DND-41 (cell line): ENCODE measurements at regions not wholly inside any gene's neighbourhood (a gene's known extent, or its start where the extent isn't known, plus 50 kb on each side); places are given as distances from the start of the nearest gene placed in this dataset.
A peak's percentile ranks its signal among the peaks of the same experiment; 100 is the strongest.

Source experiments
- ATAC-seq: fragments of 200-7000 bp; cut with Tn5 transposase; 3 replicates; pipeline ENCODE4 v1.9.1; 2021; ENCODE audit warnings: low read depth; ENCODE audit not compliant: insufficient read depth
- DNase-seq: peaks from one replicate; pipeline ENCODE4 v3.0.0-alpha.2; 2020
- H2AFZ ChIP-seq: 2 replicates; pipeline ENCODE4 v1.6.0; 2012; ENCODE audit warnings: low read depth, low read length
- H3K27ac ChIP-seq: 2 replicates; pipeline ENCODE4 v1.5.1; 2012; ENCODE audit warnings: low read length, inconsistent platforms
- H3K27me3 ChIP-seq: fragments of 200-600 bp; sonication (generic); 2 replicates; pipeline ENCODE4 v1.6.0; 2012; ENCODE audit warnings: low read length, mild to moderate bottlenecking, inconsistent platforms; ENCODE audit not compliant: insufficient read depth, poor library complexity
- H3K36me3 ChIP-seq: 2 replicates; pipeline ENCODE4 v1.5.1; 2012; ENCODE audit warnings: low read length, inconsistent platforms; ENCODE audit not compliant: insufficient read depth
- H3K4me1 ChIP-seq: 2 replicates; pipeline ENCODE4 v1.5.1; 2012; ENCODE audit warnings: mild to moderate bottlenecking, low read length; ENCODE audit not compliant: insufficient read depth
- H3K4me2 ChIP-seq: 2 replicates; pipeline ENCODE4 v1.6.0; 2012; ENCODE audit warnings: mild to moderate bottlenecking, moderate library complexity, low read length, inconsistent platforms; ENCODE audit not compliant: insufficient read depth
- H3K4me3 ChIP-seq, 2 experiments: fragments of 200-600 bp in 1 of 2; shearing (Covaris generic) in 1 of 2; 2 replicates each; pipeline ENCODE4 v1.5.1; 2012 to 2016; ENCODE audit warnings: inconsistent platforms in 2 of 2, low read length in 2 of 2, mild to moderate bottlenecking in 2 of 2, low read depth in 1 of 2, moderate library complexity in 1 of 2
- H3K79me2 ChIP-seq: 2 replicates; pipeline ENCODE4 v1.6.0; 2012; ENCODE audit warnings: low read length, inconsistent platforms; ENCODE audit not compliant: insufficient read depth
- H3K9ac ChIP-seq: 2 replicates; pipeline ENCODE4 v1.6.0; 2012; ENCODE audit warnings: low read depth, mild to moderate bottlenecking, inconsistent platforms, low read length, moderate library complexity
- H3K9me3 ChIP-seq: 2 replicates; pipeline ENCODE4 v1.5.1; 2012; ENCODE audit warnings: low read length, moderate library complexity, mild to moderate bottlenecking, inconsistent platforms; ENCODE audit not compliant: insufficient read depth, severe bottlenecking
- H4K20me1 ChIP-seq: 2 replicates; pipeline ENCODE4 v1.6.0; 2012; ENCODE audit warnings: low read length; ENCODE audit not compliant: insufficient read depth
- EZH2 ChIP-seq: IDR thresholded peaks from 3 replicates; pipeline ENCODE4 v1.6.1; 2012; ENCODE audit warnings: borderline replicate concordance, low read depth, mild to moderate bottlenecking, moderate library complexity, low read length, inconsistent platforms; ENCODE audit not compliant: severe bottlenecking
- TF ChIP-seq, protein P1 (sequence below): IDR thresholded peaks from 2 replicates; pipeline ENCODE4 v1.5.1; 2012; ENCODE audit warnings: borderline replicate concordance, low read length, moderate library complexity, mild to moderate bottlenecking; ENCODE audit not compliant: poor library complexity, severe bottlenecking; ENCODE audit errors: extremely low read depth

DNA sequence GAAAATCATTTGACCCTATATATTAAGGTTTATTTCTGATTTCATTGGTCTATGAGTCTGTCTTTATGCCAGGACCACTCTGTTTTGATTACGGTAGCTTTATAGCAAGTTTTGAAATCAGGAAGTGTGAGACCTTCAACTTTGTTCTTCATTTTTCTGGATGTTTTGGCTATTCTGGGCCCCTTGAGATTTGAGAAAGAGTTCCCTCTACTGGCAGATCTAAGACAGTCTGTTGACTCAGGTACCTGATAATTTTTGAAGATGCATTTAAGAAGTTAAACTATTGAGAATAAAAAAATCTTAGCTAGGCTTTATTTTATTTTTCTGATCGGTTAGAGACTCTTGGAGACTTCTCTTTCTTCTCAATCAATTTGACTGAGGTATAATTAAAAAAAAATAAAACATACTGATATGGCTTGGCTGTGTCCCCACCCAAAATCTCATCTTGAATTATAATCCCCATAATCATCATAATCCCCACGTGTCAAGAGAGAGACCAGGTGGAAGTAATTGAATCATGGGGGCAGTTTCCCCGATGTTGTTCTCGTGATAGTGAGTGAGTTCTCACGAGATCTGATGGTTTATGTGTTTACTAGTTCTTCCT, 209.2 kb downstream of the SNX10 start:
- Histone ChIP-seq H3K4me3 (no peak overlapping the region), H4K20me1 (no peaks in the 10 kb centered on the region), H3K79me2 (no peaks in the 10 kb centered on the region), H3K4me1 (no peaks in the 10 kb centered on the region), H3K4me2 (no peak overlapping the region), H3K9me3 (no peaks in the 10 kb centered on the region), H3K36me3 (no peaks in the 10 kb centered on the region), H3K27me3 (peaks cover 3% of the 10 kb centered on the region), H3K27ac (no peak overlapping the region), H2AFZ (no peak overlapping the region), H3K9ac (no peak overlapping the region)
- DNase-seq = no peak
- peak; percentile 71; the same call in 1 of the 3 replicates for ATAC-seq
- no peak for TF ChIP-seq EZH2
- TF ChIP-seq, protein P1, sequence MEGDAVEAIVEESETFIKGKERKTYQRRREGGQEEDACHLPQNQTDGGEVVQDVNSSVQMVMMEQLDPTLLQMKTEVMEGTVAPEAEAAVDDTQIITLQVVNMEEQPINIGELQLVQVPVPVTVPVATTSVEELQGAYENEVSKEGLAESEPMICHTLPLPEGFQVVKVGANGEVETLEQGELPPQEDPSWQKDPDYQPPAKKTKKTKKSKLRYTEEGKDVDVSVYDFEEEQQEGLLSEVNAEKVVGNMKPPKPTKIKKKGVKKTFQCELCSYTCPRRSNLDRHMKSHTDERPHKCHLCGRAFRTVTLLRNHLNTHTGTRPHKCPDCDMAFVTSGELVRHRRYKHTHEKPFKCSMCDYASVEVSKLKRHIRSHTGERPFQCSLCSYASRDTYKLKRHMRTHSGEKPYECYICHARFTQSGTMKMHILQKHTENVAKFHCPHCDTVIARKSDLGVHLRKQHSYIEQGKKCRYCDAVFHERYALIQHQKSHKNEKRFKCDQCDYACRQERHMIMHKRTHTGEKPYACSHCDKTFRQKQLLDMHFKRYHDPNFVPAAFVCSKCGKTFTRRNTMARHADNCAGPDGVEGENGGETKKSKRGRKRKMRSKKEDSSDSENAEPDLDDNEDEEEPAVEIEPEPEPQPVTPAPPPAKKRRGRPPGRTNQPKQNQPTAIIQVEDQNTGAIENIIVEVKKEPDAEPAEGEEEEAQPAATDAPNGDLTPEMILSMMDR = peak; percentile 64

- TF ChIP-seq EZH2 = no peak
- TF ChIP-seq, protein P1 = no peak
- Histone ChIP-seq H3K4me1 (no peaks in the 10 kb centered on the region), H3K9me3 (no peaks in the 10 kb centered on the region), H3K9ac (no peak overlapping the region), H3K79me2 (no peaks in the 10 kb centered on the region), H3K27me3 (peaks cover 5% of the 10 kb centered on the region), H4K20me1 (no peaks in the 10 kb centered on the region), H2AFZ (no peak overlapping the region), H3K4me3 (no peak overlapping the region), H3K36me3 (no peaks in the 10 kb centered on the region), H3K27ac (no peak overlapping the region), H3K4me2 (no peak overlapping the region)
- ATAC-seq = no peak
- DNase-seq = no peak
Observed at GRCh38 chr7:26504411-26505120, 212.9 kb downstream of the SNX10 start.

DNA sequence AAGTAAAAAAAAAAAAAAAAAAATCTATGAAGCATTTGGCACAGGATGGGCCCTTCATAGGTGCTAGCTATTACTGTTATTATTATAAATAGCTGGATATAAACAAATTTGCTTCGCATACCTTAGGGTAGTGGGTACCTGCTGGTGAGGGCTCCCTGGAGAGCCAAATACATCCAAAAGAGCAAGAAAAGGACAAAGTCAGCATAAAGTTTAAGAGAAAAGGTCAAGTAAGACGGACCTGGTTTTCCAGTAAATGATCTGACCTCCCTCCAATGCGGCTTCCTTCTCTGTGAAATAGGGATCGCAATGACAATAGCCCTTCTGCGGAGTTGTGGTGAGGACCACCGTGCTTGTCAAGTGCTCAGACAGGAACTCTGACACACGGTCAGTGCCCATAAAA, 214.5 kb downstream of the SNX10 start:
- H3K4me3 ChIP-seq = no peak overlapping the region
- TF ChIP-seq, protein P1 = no peak
- no peak for TF ChIP-seq EZH2
- peaks cover 10% of the 10 kb centered on the region for H3K27me3 ChIP-seq
- no peak overlapping the region for H2AFZ ChIP-seq
- no peaks in the 10 kb centered on the region for H3K9me3 ChIP-seq
- H3K4me2 ChIP-seq = no peak overlapping the region
- H3K79me2 ChIP-seq = no peaks in the 10 kb centered on the region
- no peak for DNase-seq
- no peaks in the 10 kb centered on the region for H3K36me3 ChIP-seq
- H3K9ac ChIP-seq = no peak overlapping the region
- no peak for ATAC-seq
- no peak overlapping the region for H3K27ac ChIP-seq
- no peaks in the 10 kb centered on the region for H3K4me1 ChIP-seq
- H4K20me1 ChIP-seq = no peaks in the 10 kb centered on the region
